DMS114 treated with DMSO at 0.1 percent for 48 hours (cell line): ENCODE measurements at regions not wholly inside any gene's neighbourhood (a gene's known extent, or its start where the extent isn't known, plus 50 kb on each side); places are given as distances from the start of the nearest gene placed in this dataset.
A peak's percentile ranks its signal among the peaks of the same experiment; 100 is the strongest.
"Not testable (repeated sequence)": the region's sequence is repeated elsewhere in the genome, so short reads cannot be mapped to it uniquely, and the experiment has no call there.

ENCODE experiments used
- DNase-seq: peaks from one replicate; lab custom pipeline; 2025; ENCODE audit not compliant: unreplicated experiment; lab: John Stamatoyannopoulos, UW

- DNase-seq: no peak
Observed at GRCh38 chr2:126952216-126952615, 53.5 kb downstream of the TEX51 start.

GRCh38 chr2:126953483-126953882, 54.8 kb downstream of the TEX51 start:
- no peak for DNase-seq

GRCh38 chr2:126954831-126955230, 56.1 kb downstream of the TEX51 start:
- no peak for DNase-seq

GRCh38 chr2:126956773-126957172, 58.1 kb downstream of the TEX51 start:
- DNase-seq: not testable (repeated sequence)

GRCh38 chr2:126963390-126963789, 64.7 kb downstream of the TEX51 start:
- DNase-seq: no peak

- no peak for DNase-seq
Observed at GRCh38 chr2:126966601-126967000, 67.9 kb downstream of the TEX51 start.

GRCh38 chr2:126970583-126970982, 71.9 kb downstream of the TEX51 start:
- no peak for DNase-seq

- DNase-seq: no peak
Observed at GRCh38 chr2:126971162-126971480, 72.4 kb downstream of the TEX51 start.

GRCh38 chr2:126971481-126972278, 73.0 kb downstream of the TEX51 start:
- DNase-seq: peak; percentile 15

- DNase-seq: no peak
Observed at GRCh38 chr2:126972279-126972626, 73.6 kb downstream of the TEX51 start.

GRCh38 chr2:126973745-126974144, 75.1 kb downstream of the TEX51 start:
- DNase-seq: no peak

- DNase-seq: no peak
Observed at GRCh38 chr2:126975671-126976655, 77.3 kb downstream of the TEX51 start.

GRCh38 chr2:126976721-126977328, 78.1 kb downstream of the TEX51 start:
- no peak for DNase-seq

GRCh38 chr2:126978333-126978732, 79.6 kb downstream of the TEX51 start:
- no peak for DNase-seq

GRCh38 chr2:126979039-126980003, 80.6 kb downstream of the TEX51 start:
- no peak for DNase-seq

- no peak for DNase-seq
Observed at GRCh38 chr2:126981476-126981875, 82.8 kb downstream of the TEX51 start.

- DNase-seq: no peak
Observed at GRCh38 chr2:126982935-126983334, 84.2 kb downstream of the TEX51 start.

- DNase-seq: no peak
Observed at GRCh38 chr2:126986631-126987187, 88.0 kb downstream of the TEX51 start.

- DNase-seq: no peak
Observed at GRCh38 chr2:126988482-126988881, 89.8 kb downstream of the TEX51 start.

- DNase-seq: not testable (repeated sequence)
Observed at GRCh38 chr2:126989064-126989463, 90.4 kb downstream of the TEX51 start.
